Loucy (cell line): ENCODE measurements at regions not wholly inside any gene's neighbourhood (a gene's known extent, or its start where the extent isn't known, plus 50 kb on each side); places are given as distances from the start of the nearest gene placed in this dataset.

Experiments used
- CTCF ChIP-seq: fragments of 200-600 bp; sonication (generic); conservative IDR thresholded peaks from 2 replicates; pipeline ENCODE4 v1.5.1; 2014; ENCODE audit warnings: mild to moderate bottlenecking, antibody characterized with exemption, low read length
- EZH2phosphoT487 ChIP-seq: fragments of 200-600 bp; IDR thresholded peaks from 2 replicates; pipeline ENCODE4 v1.6.1; 2018; ENCODE audit warnings: antibody characterized with exemption, mild to moderate bottlenecking, moderate library complexity, borderline replicate concordance

DNA sequence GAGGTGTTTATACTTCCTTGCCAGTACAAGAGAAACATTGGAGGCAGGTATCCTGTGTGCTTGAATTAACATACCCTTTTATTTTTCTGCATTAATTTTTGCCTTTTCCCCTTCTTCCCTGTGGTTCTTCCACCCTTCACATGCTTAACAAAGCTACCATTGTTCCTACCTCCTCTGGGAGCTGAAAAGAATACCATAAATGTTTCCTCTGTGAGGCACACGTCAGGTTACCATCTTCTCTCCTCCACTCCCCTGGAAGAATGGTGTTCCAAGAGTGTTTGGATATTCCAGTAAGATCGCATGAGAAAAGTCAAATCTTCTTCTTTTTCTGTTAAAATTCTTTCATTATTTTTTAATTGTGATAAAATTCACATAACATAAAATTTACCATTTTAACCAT, 74.6 kb upstream of the MARK1 start:
- no peak for TF ChIP-seq CTCF
- no peak for TF ChIP-seq EZH2phosphoT487
